ENCODE measurements at regions not wholly inside any gene's neighbourhood (a gene's known extent, or its start where the extent isn't known, plus 50 kb on each side); places are given as distances from the start of the nearest gene placed in this dataset.

DNA sequence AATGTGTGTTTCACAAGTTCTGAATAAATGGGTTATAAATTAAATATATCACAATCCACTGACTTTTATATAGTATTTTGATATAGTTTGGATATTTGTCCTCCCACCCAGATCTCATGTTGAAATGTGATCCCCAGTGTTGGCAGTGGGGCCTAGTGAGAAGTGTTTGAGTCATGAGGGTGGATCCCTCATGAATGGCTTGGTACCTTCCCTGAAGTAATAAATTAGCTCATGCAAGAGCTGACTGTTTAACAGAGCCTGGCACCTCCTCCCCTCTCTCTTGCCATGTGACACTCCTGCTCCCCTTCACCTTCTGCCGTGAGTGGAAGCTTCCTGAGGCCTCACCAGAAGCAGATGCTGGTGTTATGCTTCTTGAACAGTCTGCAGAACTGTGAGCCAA, 127.9 kb upstream of the PALM2AKAP2 start (continued):
- no peak for TF ChIP-seq ZNF354B (CRISPR knock-in tag; IDR thresholded peaks at IDR 0.05)
- TF ChIP-seq, protein P1, sequence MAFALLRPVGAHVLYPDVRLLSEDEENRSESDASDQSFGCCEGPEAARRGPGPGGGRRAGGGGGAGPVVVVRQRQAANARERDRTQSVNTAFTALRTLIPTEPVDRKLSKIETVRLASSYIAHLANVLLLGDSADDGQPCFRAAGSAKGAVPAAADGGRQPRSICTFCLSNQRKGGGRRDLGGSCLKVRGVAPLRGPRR (CRISPR knock-in tag; IDR thresholded peaks at IDR 0.05): no peak
- no peak for TF ChIP-seq ZNF224 (CRISPR knock-in tag; IDR thresholded peaks at IDR 0.05)

DNA sequence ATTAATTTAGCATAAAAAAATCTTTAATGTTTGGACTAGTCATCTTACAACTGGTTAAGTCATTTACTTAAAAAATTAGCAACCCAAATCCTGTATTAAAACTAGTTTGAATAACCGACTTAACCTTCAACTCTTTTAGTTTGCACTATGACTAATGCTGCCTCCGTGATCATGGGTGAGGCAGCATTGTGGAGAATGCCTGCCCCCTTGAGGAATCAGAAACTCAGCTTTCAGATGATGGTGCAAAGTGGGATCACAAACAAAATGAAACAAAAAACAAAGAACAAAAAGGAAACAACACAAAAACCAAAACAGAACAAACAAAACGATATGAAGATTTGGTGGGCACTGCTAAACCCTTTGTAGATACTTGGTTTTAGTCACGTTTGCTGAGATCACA, 127.0 kb upstream of the PALM2AKAP2 start:
- Histone ChIP-seq H3K4me1 (replicated peaks in 1 of 2; ENCODE audit: control insufficient read depth in 2 of 2, insufficient read depth in 2 of 2, low read length in 2 of 2) (no peaks in the 10 kb centered on the region), H3K9ac (ENCODE audit: insufficient read depth in 1 of 2, low read depth in 2 of 2, low read length in 2 of 2) (no peak overlapping the region), H3K79me2 (ENCODE audit: control insufficient read depth, insufficient read depth, low read length) (no peaks in the 10 kb centered on the region), H3K9me1 (ENCODE audit: control insufficient read depth, insufficient read depth, low read length) (no peaks in the 10 kb centered on the region), H3K27me3 (ENCODE audit: control insufficient read depth in 2 of 2, insufficient read depth in 2 of 2, low read length in 2 of 2) (no peaks in the 10 kb centered on the region), H3K4me2 (ENCODE audit: insufficient read depth, low read length) (no peak overlapping the region), H2AFZ (ENCODE audit: low read depth, low read length) (no peak overlapping the region), H3K36me3 (ENCODE audit: control insufficient read depth, insufficient read depth, low read length) (no peaks in the 10 kb centered on the region), H3K9me3 (replicated peaks; ENCODE audit: control insufficient read depth, insufficient read depth, low read depth, low read length) (no peaks in the 10 kb centered on the region), H3K27ac (ENCODE audit: extremely low read depth, low read depth, low read length) (no peak overlapping the region), H4K20me1 (replicated peaks; ENCODE audit: control insufficient read depth, insufficient read depth, low read length) (no peaks in the 10 kb centered on the region), H3K4me3 (no peak overlapping the region)
- in situ Hi-C loops (cut with MboI) (no loop called here), intact Hi-C loops (cut with micrococcal nuclease) (no loop called here)
- DNase-seq (ENCODE audit: extremely low read depth in 1 of 4, low spot score in 3 of 4) (no peak), FAIRE-seq (no peak), ATAC-seq (no peak)
- POLR2A ChIA-PET: no interaction called here
- 0% methylated on average over 4 of the region's 4 CpGs for WGBS (ENCODE audit: insufficient coverage, low coverage, missing lambda C conversion rate)
- BruUV-seq (replicated peaks): no TSS peak
- CTCF ChIA-PET (ENCODE audit: low intra/inter-chr PET ratio): no interaction called here
- TF ChIP-seq RBM25 (IDR thresholded peaks at IDR 0.05; ENCODE audit: low read depth, low read length, severe bottlenecking): no peak
- TF ChIP-seq, protein P2, sequence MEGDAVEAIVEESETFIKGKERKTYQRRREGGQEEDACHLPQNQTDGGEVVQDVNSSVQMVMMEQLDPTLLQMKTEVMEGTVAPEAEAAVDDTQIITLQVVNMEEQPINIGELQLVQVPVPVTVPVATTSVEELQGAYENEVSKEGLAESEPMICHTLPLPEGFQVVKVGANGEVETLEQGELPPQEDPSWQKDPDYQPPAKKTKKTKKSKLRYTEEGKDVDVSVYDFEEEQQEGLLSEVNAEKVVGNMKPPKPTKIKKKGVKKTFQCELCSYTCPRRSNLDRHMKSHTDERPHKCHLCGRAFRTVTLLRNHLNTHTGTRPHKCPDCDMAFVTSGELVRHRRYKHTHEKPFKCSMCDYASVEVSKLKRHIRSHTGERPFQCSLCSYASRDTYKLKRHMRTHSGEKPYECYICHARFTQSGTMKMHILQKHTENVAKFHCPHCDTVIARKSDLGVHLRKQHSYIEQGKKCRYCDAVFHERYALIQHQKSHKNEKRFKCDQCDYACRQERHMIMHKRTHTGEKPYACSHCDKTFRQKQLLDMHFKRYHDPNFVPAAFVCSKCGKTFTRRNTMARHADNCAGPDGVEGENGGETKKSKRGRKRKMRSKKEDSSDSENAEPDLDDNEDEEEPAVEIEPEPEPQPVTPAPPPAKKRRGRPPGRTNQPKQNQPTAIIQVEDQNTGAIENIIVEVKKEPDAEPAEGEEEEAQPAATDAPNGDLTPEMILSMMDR (IDR thresholded peaks at IDR 0.05 in 2 of 3, conservative IDR thresholded peaks at IDR 0.05 in 1 of 3; ENCODE audit: insufficient read depth in 2 of 3, low read depth in 1 of 3, low read length in 3 of 3): peak in 2 of 3 experiments; percentile 11 to 12; a peak in 3 of 6 replicates
